Large intestine (tissue), 3 donors: ENCODE measurements at regions not wholly inside any gene's neighbourhood (a gene's known extent, or its start where the extent isn't known, plus 50 kb on each side); places are given as distances from the start of the nearest gene placed in this dataset.
A peak's percentile ranks its signal among the peaks of the same experiment; 100 is the strongest.

ENCODE experiments used
- DNase-seq, 2 donors: peaks; one replicate each; pipeline versions ENCODE4 v3.0.0 to v3.0.0-alpha.2; 2013
- H3K27ac ChIP-seq: one replicate; pipeline ENCODE4 v1.5.1; 2013; ENCODE audit warnings: low read length
- H3K27me3 ChIP-seq: 2 replicates; pipeline ENCODE4 v1.6.1; 2013; ENCODE audit warnings: low read length; ENCODE audit not compliant: control insufficient read depth, insufficient read depth
- H3K36me3 ChIP-seq: 2 replicates; pipeline ENCODE4 v1.6.1; 2013; ENCODE audit warnings: low read length; ENCODE audit not compliant: control insufficient read depth, insufficient read depth
- H3K4me1 ChIP-seq: one replicate; pipeline ENCODE4 v1.6.1; 2013; ENCODE audit warnings: low read length; ENCODE audit not compliant: control insufficient read depth, insufficient read depth
- H3K4me3 ChIP-seq: one replicate; pipeline ENCODE4 v1.5.1; 2013; ENCODE audit warnings: low read length
- H3K9me3 ChIP-seq: one replicate; pipeline ENCODE4 v1.6.1; 2013; ENCODE audit warnings: mild to moderate bottlenecking, low read depth, low read length, moderate library complexity; ENCODE audit not compliant: control insufficient read depth
- WGBS: methylation state at CpG from one replicate; pipeline ENCODE4 v1.1.5; 2013; ENCODE audit warnings: low lambda C conversion rate; ENCODE audit not compliant: insufficient coverage; 5-methylcytosine and 5-hydroxymethylcytosine counted together

GRCh38 chr9:107935931-107936330, 446.4 kb upstream of the KLF4 start:
- WGBS, result 100% methylated on average over 1 of the region's 6 CpGs
- Histone ChIP-seq H3K27ac (no peak overlapping the region), H3K4me1 (peaks cover 19% of the 10 kb centered on the region), H3K36me3 (no peaks in the 10 kb centered on the region), H3K4me3 (no peak overlapping the region), H3K27me3 (no peaks in the 10 kb centered on the region), H3K9me3 (no peaks in the 10 kb centered on the region)
- DNase-seq, result no peak

GRCh38 chr9:107933516-107933915, 443.9 kb upstream of the KLF4 start:
- DNase-seq, result no peak

GRCh38 chr9:107933097-107933496, 443.5 kb upstream of the KLF4 start:
- Histone ChIP-seq H3K27me3 (no peaks in the 10 kb centered on the region), H3K4me1 (peaks cover 11% of the 10 kb centered on the region), H3K27ac (no peak overlapping the region), H3K36me3 (no peaks in the 10 kb centered on the region), H3K4me3 (no peak overlapping the region), H3K9me3 (no peaks in the 10 kb centered on the region)
- WGBS, result 90% methylated on average over 2 of the region's 5 CpGs
- DNase-seq, result no peak

More at GRCh38 chr9:107933516-107933915, 443.9 kb upstream of the KLF4 start:
- Histone ChIP-seq H3K27me3 (no peaks in the 10 kb centered on the region), H3K4me1 (peaks cover 11% of the 10 kb centered on the region), H3K9me3 (no peaks in the 10 kb centered on the region), H3K36me3 (no peaks in the 10 kb centered on the region), H3K4me3 (no peak overlapping the region), H3K27ac (no peak overlapping the region)
- WGBS, result 100% methylated on average over 1 of the region's 6 CpGs

- Histone ChIP-seq H3K27ac (no peak overlapping the region), H3K27me3 (no peaks in the 10 kb centered on the region), H3K4me3 (no peak overlapping the region), H3K4me1 (peaks cover 11% of the 10 kb centered on the region), H3K9me3 (no peaks in the 10 kb centered on the region), H3K36me3 (no peaks in the 10 kb centered on the region)
- DNase-seq, result no peak
- WGBS, result no CpG with 5 or more reads among the region's 2 CpGs
Measured at GRCh38 chr9:107932601-107933000, 443.0 kb upstream of the KLF4 start.

- no peaks in the 10 kb centered on the region for H3K36me3 ChIP-seq
- no CpG with 5 or more reads among the region's 1 CpG for WGBS
- H3K4me3 ChIP-seq, result no peak overlapping the region
- no peaks in the 10 kb centered on the region for H3K9me3 ChIP-seq
- no peak overlapping the region for H3K27ac ChIP-seq
- DNase-seq, result no peak
- peaks cover 11% of the 10 kb centered on the region for H3K4me1 ChIP-seq
- H3K27me3 ChIP-seq, result no peaks in the 10 kb centered on the region
Measured at GRCh38 chr9:107932046-107932445, 442.5 kb upstream of the KLF4 start.

GRCh38 chr9:107931071-107931715, 441.6 kb upstream of the KLF4 start:
- Histone ChIP-seq H3K27me3 (no peaks in the 10 kb centered on the region), H3K9me3 (no peaks in the 10 kb centered on the region), H3K4me1 (peaks cover 11% of the 10 kb centered on the region), H3K4me3 (no peak overlapping the region), H3K27ac (no peak overlapping the region), H3K36me3 (no peaks in the 10 kb centered on the region)
- no CpG with 5 or more reads among the region's 8 CpGs for WGBS
- DNase-seq, result peak; percentile 7 to 41

- Histone ChIP-seq H3K36me3 (no peaks in the 10 kb centered on the region), H3K9me3 (no peaks in the 10 kb centered on the region), H3K4me3 (no peak overlapping the region), H3K27me3 (no peaks in the 10 kb centered on the region), H3K4me1 (peaks cover 11% of the 10 kb centered on the region), H3K27ac (no peak overlapping the region)
- DNase-seq, result peak; percentile 11 to 55
- no CpG with 5 or more reads among the region's 3 CpGs for WGBS
Measured at GRCh38 chr9:107929443-107929842, 439.9 kb upstream of the KLF4 start.

GRCh38 chr9:107928701-107929371, 439.3 kb upstream of the KLF4 start:
- no peak for DNase-seq
- H3K4me1 ChIP-seq, result peaks cover 11% of the 10 kb centered on the region
- no CpG with 5 or more reads among the region's 6 CpGs for WGBS
- H3K4me3 ChIP-seq, result no peak overlapping the region
- no peak overlapping the region for H3K27ac ChIP-seq
- H3K9me3 ChIP-seq, result no peaks in the 10 kb centered on the region
- H3K36me3 ChIP-seq, result no peaks in the 10 kb centered on the region
- no peaks in the 10 kb centered on the region for H3K27me3 ChIP-seq

GRCh38 chr9:107927276-107927675, 437.7 kb upstream of the KLF4 start:
- no peak for DNase-seq
- Histone ChIP-seq H3K27me3 (no peaks in the 10 kb centered on the region), H3K36me3 (no peaks in the 10 kb centered on the region), H3K27ac (no peak overlapping the region), H3K4me3 (no peak overlapping the region), H3K4me1 (peaks cover 11% of the 10 kb centered on the region), H3K9me3 (no peaks in the 10 kb centered on the region)
- WGBS, result 100% methylated on average over 1 of the region's 4 CpGs

- H3K27me3 ChIP-seq, result no peaks in the 10 kb centered on the region
- H3K27ac ChIP-seq, result no peak overlapping the region
- no peaks in the 10 kb centered on the region for H3K36me3 ChIP-seq
- H3K4me3 ChIP-seq, result no peak overlapping the region
- H3K9me3 ChIP-seq, result no peaks in the 10 kb centered on the region
- WGBS, result no CpG with 5 or more reads among the region's 5 CpGs
- DNase-seq, result no peak
- H3K4me1 ChIP-seq, result peaks cover 2% of the 10 kb centered on the region
Measured at GRCh38 chr9:107925749-107926297, 436.3 kb upstream of the KLF4 start.
